ENCODE measurements at regions not wholly inside any gene's neighbourhood (a gene's known extent, or its start where the extent isn't known, plus 50 kb on each side); places are given as distances from the start of the nearest gene placed in this dataset.

DNA sequence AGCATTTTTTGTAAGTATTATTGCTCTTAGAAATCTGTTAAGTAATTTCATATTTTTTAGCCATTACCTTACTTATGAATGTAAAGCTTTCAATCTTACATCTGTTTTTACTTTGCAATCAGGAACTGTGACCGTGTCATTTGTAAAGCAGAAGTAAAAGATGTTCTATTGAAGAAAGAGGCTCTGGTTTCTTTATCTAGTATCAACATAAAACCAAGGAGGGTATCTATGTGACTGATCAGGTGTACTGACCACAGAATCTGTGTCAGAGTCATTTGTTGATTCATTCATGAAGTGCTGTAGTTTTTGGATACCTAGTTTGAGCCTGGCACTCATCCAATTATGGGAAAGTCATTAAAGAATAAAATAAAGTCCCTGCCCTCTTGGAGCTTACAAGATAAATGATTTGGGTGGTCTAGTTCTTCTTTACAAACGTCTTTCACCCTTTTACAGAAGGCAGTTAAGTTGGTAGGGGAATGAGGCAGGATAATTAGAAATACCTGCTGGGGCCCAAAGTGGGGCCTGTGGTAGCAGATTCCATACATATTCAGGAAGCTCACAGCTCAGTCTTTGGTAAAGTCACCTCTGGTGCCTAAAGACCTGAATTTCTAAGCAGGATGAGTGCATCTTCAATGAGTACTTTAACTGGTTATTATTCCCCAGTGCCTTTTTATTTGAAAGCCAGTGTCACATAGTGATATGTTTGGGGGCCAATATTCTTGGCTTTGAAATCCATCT lies 260.6 kb upstream of the NT5C1B start:
- Histone ChIP-seq H3K27ac (ENCODE audit: low read depth in 1 of 2, low read length in 2 of 2) (no peak overlapping the region), H3K4me1 (ENCODE audit: control insufficient read depth in 4 of 4, insufficient read depth in 4 of 4, low read length in 3 of 4) (no peaks in the 10 kb centered on the region), H3K36me3 (ENCODE audit: control insufficient read depth in 4 of 4, insufficient read depth in 3 of 4, low read depth in 1 of 4, low read length in 3 of 4) (no peaks in the 10 kb centered on the region), H3K9me3 (ENCODE audit: control insufficient read depth in 4 of 4, low read length in 3 of 4) (no peaks in the 10 kb centered on the region), H3K27me3 (ENCODE audit: control insufficient read depth in 4 of 4, insufficient read depth in 4 of 4, low read length in 3 of 4) (no peaks in the 10 kb centered on the region), H3K4me3 (ENCODE audit: low read depth in 1 of 3, low read length in 3 of 3) (no peak overlapping the region), H3K9ac (ENCODE audit: low read depth in 1 of 2, low read length in 2 of 2) (no peak overlapping the region)
- no peak for DNase-seq (ENCODE audit: low spot score)
- WGBS, result 80% methylated on average over 2 of the region's 2 CpGs
- TF ChIP-seq, protein P1, sequence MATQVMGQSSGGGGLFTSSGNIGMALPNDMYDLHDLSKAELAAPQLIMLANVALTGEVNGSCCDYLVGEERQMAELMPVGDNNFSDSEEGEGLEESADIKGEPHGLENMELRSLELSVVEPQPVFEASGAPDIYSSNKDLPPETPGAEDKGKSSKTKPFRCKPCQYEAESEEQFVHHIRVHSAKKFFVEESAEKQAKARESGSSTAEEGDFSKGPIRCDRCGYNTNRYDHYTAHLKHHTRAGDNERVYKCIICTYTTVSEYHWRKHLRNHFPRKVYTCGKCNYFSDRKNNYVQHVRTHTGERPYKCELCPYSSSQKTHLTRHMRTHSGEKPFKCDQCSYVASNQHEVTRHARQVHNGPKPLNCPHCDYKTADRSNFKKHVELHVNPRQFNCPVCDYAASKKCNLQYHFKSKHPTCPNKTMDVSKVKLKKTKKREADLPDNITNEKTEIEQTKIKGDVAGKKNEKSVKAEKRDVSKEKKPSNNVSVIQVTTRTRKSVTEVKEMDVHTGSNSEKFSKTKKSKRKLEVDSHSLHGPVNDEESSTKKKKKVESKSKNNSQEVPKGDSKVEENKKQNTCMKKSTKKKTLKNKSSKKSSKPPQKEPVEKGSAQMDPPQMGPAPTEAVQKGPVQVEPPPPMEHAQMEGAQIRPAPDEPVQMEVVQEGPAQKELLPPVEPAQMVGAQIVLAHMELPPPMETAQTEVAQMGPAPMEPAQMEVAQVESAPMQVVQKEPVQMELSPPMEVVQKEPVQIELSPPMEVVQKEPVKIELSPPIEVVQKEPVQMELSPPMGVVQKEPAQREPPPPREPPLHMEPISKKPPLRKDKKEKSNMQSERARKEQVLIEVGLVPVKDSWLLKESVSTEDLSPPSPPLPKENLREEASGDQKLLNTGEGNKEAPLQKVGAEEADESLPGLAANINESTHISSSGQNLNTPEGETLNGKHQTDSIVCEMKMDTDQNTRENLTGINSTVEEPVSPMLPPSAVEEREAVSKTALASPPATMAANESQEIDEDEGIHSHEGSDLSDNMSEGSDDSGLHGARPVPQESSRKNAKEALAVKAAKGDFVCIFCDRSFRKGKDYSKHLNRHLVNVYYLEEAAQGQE (IDR thresholded peaks at IDR 0.05), result no peak
- TF ChIP-seq, protein P2, sequence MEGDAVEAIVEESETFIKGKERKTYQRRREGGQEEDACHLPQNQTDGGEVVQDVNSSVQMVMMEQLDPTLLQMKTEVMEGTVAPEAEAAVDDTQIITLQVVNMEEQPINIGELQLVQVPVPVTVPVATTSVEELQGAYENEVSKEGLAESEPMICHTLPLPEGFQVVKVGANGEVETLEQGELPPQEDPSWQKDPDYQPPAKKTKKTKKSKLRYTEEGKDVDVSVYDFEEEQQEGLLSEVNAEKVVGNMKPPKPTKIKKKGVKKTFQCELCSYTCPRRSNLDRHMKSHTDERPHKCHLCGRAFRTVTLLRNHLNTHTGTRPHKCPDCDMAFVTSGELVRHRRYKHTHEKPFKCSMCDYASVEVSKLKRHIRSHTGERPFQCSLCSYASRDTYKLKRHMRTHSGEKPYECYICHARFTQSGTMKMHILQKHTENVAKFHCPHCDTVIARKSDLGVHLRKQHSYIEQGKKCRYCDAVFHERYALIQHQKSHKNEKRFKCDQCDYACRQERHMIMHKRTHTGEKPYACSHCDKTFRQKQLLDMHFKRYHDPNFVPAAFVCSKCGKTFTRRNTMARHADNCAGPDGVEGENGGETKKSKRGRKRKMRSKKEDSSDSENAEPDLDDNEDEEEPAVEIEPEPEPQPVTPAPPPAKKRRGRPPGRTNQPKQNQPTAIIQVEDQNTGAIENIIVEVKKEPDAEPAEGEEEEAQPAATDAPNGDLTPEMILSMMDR (IDR thresholded peaks at IDR 0.05; ENCODE audit: low read depth, low read length, missing input control), result no peak
- TF ChIP-seq RAD21 (IDR thresholded peaks at IDR 0.05), result no peak
- no peak for TF ChIP-seq JUND (IDR thresholded peaks at IDR 0.05)

- no peaks in the 10 kb centered on the region for H3K9me3 ChIP-seq (ENCODE audit: control insufficient read depth in 4 of 4, low read length in 3 of 4)
- H3K36me3 ChIP-seq (ENCODE audit: control insufficient read depth in 4 of 4, insufficient read depth in 3 of 4, low read depth in 1 of 4, low read length in 3 of 4), result no peaks in the 10 kb centered on the region
- no peak overlapping the region for H3K9ac ChIP-seq (ENCODE audit: low read depth in 1 of 2, low read length in 2 of 2)
- H3K4me3 ChIP-seq (ENCODE audit: low read depth in 1 of 3, low read length in 3 of 3), result no peak overlapping the region
- no peaks in the 10 kb centered on the region for H3K27me3 ChIP-seq (ENCODE audit: control insufficient read depth in 4 of 4, insufficient read depth in 4 of 4, low read length in 3 of 4)
- no peak for DNase-seq (ENCODE audit: low spot score)
- TF ChIP-seq RAD21 (IDR thresholded peaks at IDR 0.05) (no peak), FOXA1 (IDR thresholded peaks at IDR 0.05) (no peak), FOXA2 (IDR thresholded peaks at IDR 0.05) (no peak), ZBTB33 (IDR thresholded peaks at IDR 0.05) (no peak), NR2F2 (IDR thresholded peaks at IDR 0.05) (no peak), EGR1 (IDR thresholded peaks at IDR 0.05; ENCODE audit: low read depth in 2 of 2) (no peak), HNF4G (IDR thresholded peaks at IDR 0.05) (no peak), TAF1 (conservative IDR thresholded peaks at IDR 0.05) (no peak), SP1 (IDR thresholded peaks at IDR 0.05) (no peak), HNF4A (conservative IDR thresholded peaks at IDR 0.05) (no peak)
- TF ChIP-seq, protein P3, sequence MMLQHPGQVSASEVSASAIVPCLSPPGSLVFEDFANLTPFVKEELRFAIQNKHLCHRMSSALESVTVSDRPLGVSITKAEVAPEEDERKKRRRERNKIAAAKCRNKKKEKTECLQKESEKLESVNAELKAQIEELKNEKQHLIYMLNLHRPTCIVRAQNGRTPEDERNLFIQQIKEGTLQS (IDR thresholded peaks at IDR 0.05), result no peak
- TF ChIP-seq, protein P2 (IDR thresholded peaks at IDR 0.05; ENCODE audit: low read depth, low read length, missing input control), result no peak
- TF ChIP-seq, protein P1 (IDR thresholded peaks at IDR 0.05), result no peak
- H3K27ac ChIP-seq (ENCODE audit: low read depth in 1 of 2, low read length in 2 of 2), result no peak overlapping the region
- no peaks in the 10 kb centered on the region for H3K4me1 ChIP-seq (ENCODE audit: control insufficient read depth in 4 of 4, insufficient read depth in 4 of 4, low read length in 3 of 4)
These were observed 259.3 kb upstream of the NT5C1B start for GRCh38 chr2:18848646-18849045.

Measured in liver (tissue), 8 donors.